ENCODE measurements at regions not wholly inside any gene's neighbourhood (a gene's known extent, or its start where the extent isn't known, plus 50 kb on each side); places are given as distances from the start of the nearest gene placed in this dataset.

GRCh38 chr15:62835762-62836161 lies 206.8 kb upstream of the TPM1 start:
- H3K4me3 ChIP-seq (ENCODE audit: low read depth, low read length), result no peak overlapping the region
- TF ChIP-seq CTCF (conservative IDR thresholded peaks at IDR 0.05; ENCODE audit: low read depth, low read length), result no peak
- DNase-seq (ENCODE audit: low read depth), result no peak

GRCh38 chr15:62840526-62841268 lies 201.8 kb upstream of the TPM1 start:
- no peak for DNase-seq (ENCODE audit: low read depth)
- H3K4me3 ChIP-seq (ENCODE audit: low read depth, low read length), result no peak overlapping the region
- no peak for TF ChIP-seq CTCF (conservative IDR thresholded peaks at IDR 0.05; ENCODE audit: low read depth, low read length)

- H3K4me3 ChIP-seq (ENCODE audit: low read depth, low read length), result no peak overlapping the region
- no peak for TF ChIP-seq CTCF (conservative IDR thresholded peaks at IDR 0.05; ENCODE audit: low read depth, low read length)
- DNase-seq (ENCODE audit: low read depth), result no peak
Measured at GRCh38 chr15:62841269-62841628, 201.3 kb upstream of the TPM1 start.

- DNase-seq (ENCODE audit: low read depth), result no peak
- H3K4me3 ChIP-seq (ENCODE audit: low read depth, low read length), result no peak overlapping the region
- TF ChIP-seq CTCF (conservative IDR thresholded peaks at IDR 0.05; ENCODE audit: low read depth, low read length), result no peak
Measured at GRCh38 chr15:62841891-62842559, 200.5 kb upstream of the TPM1 start.

GRCh38 chr15:62843311-62843710 lies 199.2 kb upstream of the TPM1 start:
- TF ChIP-seq CTCF (conservative IDR thresholded peaks at IDR 0.05; ENCODE audit: low read depth, low read length), result no peak
- H3K4me3 ChIP-seq (ENCODE audit: low read depth, low read length), result no peak overlapping the region
- DNase-seq (ENCODE audit: low read depth), result no peak

GRCh38 chr15:62844564-62845240 lies 197.8 kb upstream of the TPM1 start:
- DNase-seq (ENCODE audit: low read depth), result no peak
- TF ChIP-seq CTCF (conservative IDR thresholded peaks at IDR 0.05; ENCODE audit: low read depth, low read length), result no peak
- no peak overlapping the region for H3K4me3 ChIP-seq (ENCODE audit: low read depth, low read length)

Measured in epithelial cell of proximal tubule (primary cell).